ENCODE measurements at regions not wholly inside any gene's neighbourhood (a gene's known extent, or its start where the extent isn't known, plus 50 kb on each side); places are given as distances from the start of the nearest gene placed in this dataset.

- TF ChIP-seq ZBTB7A (IDR thresholded peaks at IDR 0.05; ENCODE audit: low read depth) (no peak), MAX (IDR thresholded peaks at IDR 0.05) (no peak), EGR1 (IDR thresholded peaks at IDR 0.05) (no peak), CREB1 (IDR thresholded peaks at IDR 0.05; ENCODE audit: low read depth) (no peak), YY1 (IDR thresholded peaks at IDR 0.05; ENCODE audit: low read depth) (no peak), CEBPB (IDR thresholded peaks at IDR 0.05) (no peak), REST (IDR thresholded peaks at IDR 0.05; ENCODE audit: low read depth) (no peak), USF1 (IDR thresholded peaks at IDR 0.05) (no peak), TAF1 (IDR thresholded peaks at IDR 0.05; ENCODE audit: low read depth) (no peak), RAD21 (IDR thresholded peaks at IDR 0.05; ENCODE audit: low read depth) (no peak), EP300 (IDR thresholded peaks at IDR 0.05; ENCODE audit: borderline replicate concordance) (no peak), NFIC (IDR thresholded peaks at IDR 0.05) (no peak), FOXM1 (IDR thresholded peaks at IDR 0.05; ENCODE audit: borderline replicate concordance, low read depth) (no peak)
Observed at GRCh38 chr15:89405494-89405893, 70.9 kb upstream of the POLG start.
